Lower lobe of right lung (tissue), 2 donors: ENCODE measurements at regions not wholly inside any gene's neighbourhood (a gene's known extent, or its start where the extent isn't known, plus 50 kb on each side); places are given as distances from the start of the nearest gene placed in this dataset.

ENCODE experiments used
- ATAC-seq, 2 donors: fragments of 200-7000 bp; cut with Tn5 transposase; one replicate each; pipeline ENCODE4 v1.9.1; 2020 to 2022; ENCODE audit warnings: mild to moderate bottlenecking in 2 of 2, moderate library complexity in 2 of 2
- DNase-seq: peaks from one replicate; pipeline ENCODE4 v3.0.0-alpha.2; 2020
- H3K27ac ChIP-seq: fragments of 200-600 bp; one replicate; pipeline ENCODE4 v1.8.0; 2022
- H3K27me3 ChIP-seq: fragments of 200-600 bp; one replicate; pipeline ENCODE4 v1.8.0; 2022; ENCODE audit warnings: low read depth
- H3K36me3 ChIP-seq: fragments of 200-600 bp; one replicate; pipeline ENCODE4 v1.8.0; 2022; ENCODE audit warnings: mild to moderate bottlenecking
- H3K4me1 ChIP-seq: fragments of 200-600 bp; one replicate; pipeline ENCODE4 v1.8.0; 2022
- H3K4me3 ChIP-seq: fragments of 200-600 bp; one replicate; pipeline ENCODE4 v1.8.0; 2022; ENCODE audit warnings: mild to moderate bottlenecking
- H3K9me3 ChIP-seq: fragments of 200-600 bp; one replicate; pipeline ENCODE4 v1.8.0; 2022
- CTCF ChIP-seq: fragments of 200-600 bp; IDR thresholded peaks from one replicate; pipeline ENCODE4 v1.8.0; 2022; ENCODE audit warnings: antibody characterized with exemption, mild to moderate bottlenecking
- intact Hi-C: fragments of 100-400 bp; cut with DNase I; formaldehyde crosslinking; loops from one replicate; pipeline ENCODE4 v1.11.0; 2022
- donor health status: DM: no; HTN: yes; CAD: no; lungs with severe emphysema.

GRCh38 chr21:38917043-38917774, 111.5 kb downstream of the ETS2 start:
- Histone ChIP-seq H3K27me3 (no peaks in the 10 kb centered on the region), H3K4me1 (peaks cover 33% of the 10 kb centered on the region), H3K27ac (no peak overlapping the region), H3K36me3 (no peaks in the 10 kb centered on the region), H3K4me3 (no peak overlapping the region), H3K9me3 (no peaks in the 10 kb centered on the region)
- intact Hi-C loops = no loop called here
- DNase-seq = no peak
- no peak for ATAC-seq
- TF ChIP-seq CTCF = no peak

GRCh38 chr21:38916214-38916964, 110.7 kb downstream of the ETS2 start:
- H3K27me3 ChIP-seq = no peaks in the 10 kb centered on the region
- H3K9me3 ChIP-seq = no peaks in the 10 kb centered on the region
- no peak overlapping the region for H3K27ac ChIP-seq
- intact Hi-C loops = no loop called here
- H3K36me3 ChIP-seq = no peaks in the 10 kb centered on the region
- ATAC-seq = no peak
- no peak for TF ChIP-seq CTCF
- peaks cover 33% of the 10 kb centered on the region for H3K4me1 ChIP-seq
- no peak overlapping the region for H3K4me3 ChIP-seq
- DNase-seq = no peak

GRCh38 chr21:38915546-38915945, 109.8 kb downstream of the ETS2 start:
- Histone ChIP-seq H3K9me3 (no peaks in the 10 kb centered on the region), H3K27me3 (no peaks in the 10 kb centered on the region), H3K4me3 (no peak overlapping the region), H3K4me1 (peaks cover 31% of the 10 kb centered on the region), H3K27ac (no peak overlapping the region), H3K36me3 (no peaks in the 10 kb centered on the region)
- DNase-seq (no peak), ATAC-seq (no peak)
- intact Hi-C loops = no loop called here
- no peak for TF ChIP-seq CTCF

- Histone ChIP-seq H3K9me3 (no peaks in the 10 kb centered on the region), H3K27me3 (no peaks in the 10 kb centered on the region), H3K4me3 (no peak overlapping the region), H3K27ac (peak overlapping the region; percentile 6), H3K4me1 (peaks cover 37% of the 10 kb centered on the region), H3K36me3 (no peaks in the 10 kb centered on the region)
- ATAC-seq (no peak), DNase-seq (no peak)
- intact Hi-C loops = no loop called here
- no peak for TF ChIP-seq CTCF
These were observed 109.0 kb downstream of the ETS2 start for GRCh38 chr21:38914528-38915293.

GRCh38 chr21:38913893-38914527, 108.3 kb downstream of the ETS2 start:
- Histone ChIP-seq H3K36me3 (no peaks in the 10 kb centered on the region), H3K4me3 (no peak overlapping the region), H3K27ac (peak overlapping the region; percentile 78), H3K27me3 (no peaks in the 10 kb centered on the region), H3K9me3 (no peaks in the 10 kb centered on the region), H3K4me1 (peaks cover 37% of the 10 kb centered on the region)
- ATAC-seq (no peak), DNase-seq (no peak)
- TF ChIP-seq CTCF = no peak
- intact Hi-C loops = no loop called here
